GM19240 (cell line): ENCODE measurements at regions not wholly inside any gene's neighbourhood (a gene's known extent, or its start where the extent isn't known, plus 50 kb on each side); places are given as distances from the start of the nearest gene placed in this dataset.
"Not testable (repeated sequence)": the region's sequence is repeated elsewhere in the genome, so short reads cannot be mapped to it uniquely, and the experiment has no call there.

ENCODE experiments used
- DNase-seq: peaks from one replicate; pipeline ENCODE4 v3.0.0; 2011; ENCODE audit warnings: low spot score; ENCODE audit not compliant: insufficient read length

- no peak for DNase-seq
These were observed 1310.3 kb downstream of the TBC1D22A start for GRCh38 chr22:48072777-48073176.

DNA sequence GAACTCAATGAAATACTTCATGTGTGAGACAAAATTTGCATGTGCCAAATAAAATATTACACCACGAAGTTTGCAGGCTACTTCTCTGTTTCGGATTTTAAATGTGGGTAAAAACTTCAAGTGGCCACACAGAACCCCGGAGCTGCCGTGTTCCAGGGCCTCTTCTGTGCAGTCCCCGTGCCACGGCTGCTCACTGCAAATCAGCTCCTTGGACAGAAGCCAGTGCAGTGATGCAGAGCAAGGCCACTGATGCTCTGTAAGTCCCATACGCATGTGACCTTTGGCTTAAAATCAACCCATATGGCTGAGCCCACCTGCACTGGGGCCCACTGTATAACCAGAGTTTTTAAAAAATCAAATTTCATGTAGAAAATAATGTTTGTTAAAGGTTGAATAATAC is 1309.4 kb downstream of the TBC1D22A start:
- no peak for DNase-seq

- DNase-seq, result no peak
These were observed 1308.9 kb downstream of the TBC1D22A start for GRCh38 chr22:48071305-48071704.

DNA sequence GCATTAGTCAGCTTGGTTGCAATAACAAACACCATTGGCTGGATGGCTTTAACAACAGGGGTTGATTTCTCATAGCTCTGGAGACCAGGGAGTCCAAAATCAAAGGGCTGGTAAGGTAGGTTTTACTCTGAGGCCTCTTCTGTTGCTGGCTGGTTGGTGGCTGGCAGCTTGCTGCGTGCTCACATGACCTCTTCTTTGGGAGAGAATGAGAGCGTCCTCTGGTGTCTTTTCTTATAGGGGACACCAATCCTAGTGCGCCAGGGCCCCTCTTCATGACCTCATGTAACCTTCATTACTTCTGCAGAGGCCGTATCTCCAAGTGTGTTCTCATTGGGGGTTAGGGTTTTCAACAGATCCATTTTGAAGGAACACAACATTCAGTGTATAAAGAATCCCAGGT is 1308.3 kb downstream of the TBC1D22A start:
- no peak for DNase-seq

- no peak for DNase-seq
These were observed 1307.6 kb downstream of the TBC1D22A start for GRCh38 chr22:48070083-48070482.

GRCh38 chr22:48069256-48069655 is 1306.8 kb downstream of the TBC1D22A start:
- no peak for DNase-seq

DNA sequence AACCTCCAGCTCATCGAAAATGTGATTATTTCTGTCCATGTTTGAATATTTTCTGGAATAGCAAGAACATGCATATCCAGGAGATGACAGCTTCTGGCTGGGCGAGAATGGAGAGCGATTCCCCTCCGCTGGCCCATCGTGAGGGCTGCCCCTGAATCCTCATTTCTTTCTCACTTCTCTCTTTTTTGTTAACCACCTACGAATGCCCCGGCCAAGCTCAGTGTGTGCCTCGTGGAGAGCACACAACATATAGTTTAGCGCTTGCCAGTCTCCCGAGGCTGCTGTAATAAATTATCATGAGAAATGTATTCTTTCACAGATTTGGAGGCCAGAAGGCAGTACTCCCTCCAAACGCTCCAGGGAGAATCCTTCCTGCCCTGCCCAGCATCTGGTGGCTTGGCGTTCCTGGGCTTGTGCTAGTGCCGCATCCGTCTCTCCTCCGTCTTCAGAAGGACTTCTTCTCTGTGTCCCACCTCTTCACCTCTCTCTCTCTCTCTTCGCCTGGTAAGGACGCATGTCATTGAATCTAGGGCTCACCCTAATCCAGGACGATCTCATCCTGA is 1306.0 kb downstream of the TBC1D22A start:
- no peak for DNase-seq

DNA sequence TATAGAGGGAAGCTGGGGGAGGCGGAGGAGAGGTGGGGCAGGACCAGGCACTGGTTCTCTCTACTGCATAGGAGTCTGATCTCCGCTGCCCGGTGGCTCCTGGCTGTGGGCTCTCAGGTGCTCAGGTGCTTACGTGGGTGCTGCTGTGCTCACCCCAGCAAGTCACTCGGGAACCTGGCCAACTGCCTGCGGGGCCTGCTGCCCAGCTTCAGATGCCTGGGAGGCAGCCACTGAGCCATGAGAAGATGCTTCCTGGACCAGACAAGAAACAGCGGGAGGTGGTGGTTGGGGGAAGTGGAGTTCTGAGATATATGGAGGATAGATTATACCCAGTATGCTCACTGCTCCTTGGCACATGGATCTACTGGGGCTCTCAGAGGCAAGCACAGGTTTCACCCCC is 1303.4 kb downstream of the TBC1D22A start:
- no peak for DNase-seq

DNA sequence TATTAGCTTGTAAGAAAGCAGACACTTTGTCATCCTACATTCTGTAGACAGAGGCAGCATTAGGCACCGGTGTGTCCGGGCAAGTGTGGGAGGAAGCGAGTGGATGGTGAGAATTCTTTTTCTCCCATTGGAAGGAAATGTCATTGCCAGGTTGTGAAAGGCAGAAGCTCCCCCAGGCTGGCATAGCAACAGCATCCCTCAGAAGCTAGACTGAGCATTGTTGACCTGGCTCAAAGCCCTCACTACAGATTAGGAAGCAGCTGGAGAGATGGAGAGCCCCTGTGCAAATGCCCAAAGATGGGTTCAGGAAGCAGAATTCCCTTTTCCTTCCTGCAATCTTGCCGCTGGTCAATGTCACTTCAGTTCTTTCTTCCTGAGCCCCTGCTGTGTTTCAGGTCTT is 1299.3 kb downstream of the TBC1D22A start:
- no peak for DNase-seq

DNA sequence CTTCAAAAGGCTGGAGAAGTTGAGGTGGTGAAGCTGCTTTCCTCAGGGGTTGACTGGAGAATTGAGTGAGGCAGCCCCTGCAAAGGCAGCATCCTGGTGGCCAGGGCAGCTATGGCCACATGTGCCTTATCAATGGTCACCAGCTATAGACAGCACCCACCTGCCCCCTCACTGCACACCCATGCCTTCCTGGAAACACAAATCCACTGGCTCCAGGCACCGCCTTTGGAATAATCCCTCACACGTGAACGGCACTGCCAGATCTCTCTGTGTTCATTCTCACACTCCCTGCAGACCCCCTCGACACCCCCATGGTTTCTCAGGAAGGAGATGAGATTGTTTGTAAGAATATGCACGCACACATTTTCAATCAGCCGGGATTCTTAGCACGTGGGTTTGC is 1297.8 kb downstream of the TBC1D22A start:
- DNase-seq, result no peak

DNA sequence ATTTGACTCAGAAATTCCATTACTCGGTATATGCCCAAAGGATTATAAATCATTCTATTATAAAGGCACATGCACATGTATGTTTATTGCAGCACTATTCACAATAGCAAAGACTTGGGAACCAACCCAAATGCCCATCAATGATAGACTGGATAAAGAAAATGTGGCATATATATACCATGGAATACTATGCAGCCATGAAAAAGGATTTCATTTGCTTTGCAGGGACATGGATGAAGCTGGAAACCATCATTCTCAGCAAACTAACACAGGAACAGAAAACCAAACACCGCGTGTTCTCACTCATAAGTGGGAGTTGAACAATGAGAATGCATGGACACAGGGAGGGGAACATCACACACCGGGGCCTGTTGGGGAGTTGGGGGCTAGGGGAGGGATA is 1297.1 kb downstream of the TBC1D22A start:
- not testable (repeated sequence) for DNase-seq

DNA sequence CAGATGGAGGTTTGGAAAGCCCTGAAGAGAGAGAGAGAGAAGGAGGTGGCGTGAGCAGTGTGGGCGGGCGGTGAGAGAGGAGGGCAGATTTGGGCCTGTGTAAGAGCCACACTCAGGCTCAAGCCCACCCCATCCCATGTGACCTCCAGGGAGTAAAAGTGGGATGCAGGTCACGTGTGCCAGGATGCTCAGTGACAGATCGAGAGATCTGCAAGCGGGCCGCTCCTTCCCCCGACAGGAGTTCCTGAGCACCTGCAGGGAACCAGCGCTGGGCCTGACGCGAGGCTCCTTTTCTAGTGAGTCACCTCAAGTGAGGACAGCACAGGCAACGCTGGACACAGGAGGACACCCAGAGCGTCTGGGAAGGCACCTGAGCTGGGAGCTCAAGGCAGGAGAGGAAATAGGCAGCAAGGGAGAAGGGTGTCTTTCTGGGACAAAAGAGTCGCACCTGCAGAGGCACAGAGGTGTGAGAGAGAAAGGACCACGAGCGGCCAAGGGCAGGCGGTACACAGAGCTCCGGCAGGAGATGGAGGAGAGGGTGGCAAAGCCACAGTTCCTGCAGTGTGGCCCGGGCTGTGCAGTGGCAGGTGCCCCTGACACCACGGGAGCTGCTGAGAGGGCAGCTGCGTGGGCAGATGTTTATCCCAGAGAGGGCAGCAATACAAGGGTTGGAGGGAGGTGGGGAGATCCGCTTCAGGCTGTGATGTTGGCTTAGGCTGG is 1294.8 kb downstream of the TBC1D22A start:
- no peak for DNase-seq

DNA sequence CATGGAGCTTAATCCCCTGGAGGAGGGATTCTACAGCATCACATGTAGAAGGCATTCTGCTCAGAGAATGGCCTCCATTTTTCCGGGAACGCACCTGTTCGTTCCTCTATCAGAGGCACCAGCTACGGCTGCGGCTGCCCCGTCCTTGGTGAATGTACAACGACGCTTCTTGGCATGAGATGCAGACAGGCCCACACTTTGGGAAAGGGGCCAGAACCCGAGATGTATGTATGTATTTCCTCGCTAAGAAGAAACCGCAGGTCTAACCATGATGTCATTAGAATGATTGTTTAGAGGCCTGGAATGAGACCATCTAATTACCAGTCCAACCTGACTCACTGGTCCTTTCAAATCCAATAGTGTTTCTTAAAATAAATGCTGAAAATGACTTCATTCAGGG is 1293.4 kb downstream of the TBC1D22A start:
- no peak for DNase-seq

- DNase-seq, result no peak
These were observed 1292.7 kb downstream of the TBC1D22A start for GRCh38 chr22:48055185-48055584.

DNA sequence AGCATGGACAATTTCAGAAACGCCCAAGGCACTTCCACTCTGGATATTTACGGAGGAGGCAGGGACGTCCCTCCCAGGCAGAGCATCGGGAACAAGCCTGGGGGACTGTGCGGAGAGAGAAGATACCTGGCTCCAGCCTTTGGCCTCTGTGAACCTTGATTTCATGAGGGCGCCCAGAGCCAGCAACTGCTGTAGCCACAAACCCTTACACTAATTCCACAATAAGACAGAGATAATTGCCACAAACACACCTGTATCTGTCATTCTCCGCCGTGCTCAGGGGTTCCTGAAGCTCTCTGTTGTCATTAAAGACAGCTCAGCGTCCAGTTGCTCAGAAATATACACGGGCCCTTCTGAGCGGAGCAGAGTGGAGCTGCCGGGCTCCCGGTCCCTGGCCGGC is 1292.1 kb downstream of the TBC1D22A start:
- no peak for DNase-seq

- no peak for DNase-seq
These were observed 1291.5 kb downstream of the TBC1D22A start for GRCh38 chr22:48053973-48054372.

DNA sequence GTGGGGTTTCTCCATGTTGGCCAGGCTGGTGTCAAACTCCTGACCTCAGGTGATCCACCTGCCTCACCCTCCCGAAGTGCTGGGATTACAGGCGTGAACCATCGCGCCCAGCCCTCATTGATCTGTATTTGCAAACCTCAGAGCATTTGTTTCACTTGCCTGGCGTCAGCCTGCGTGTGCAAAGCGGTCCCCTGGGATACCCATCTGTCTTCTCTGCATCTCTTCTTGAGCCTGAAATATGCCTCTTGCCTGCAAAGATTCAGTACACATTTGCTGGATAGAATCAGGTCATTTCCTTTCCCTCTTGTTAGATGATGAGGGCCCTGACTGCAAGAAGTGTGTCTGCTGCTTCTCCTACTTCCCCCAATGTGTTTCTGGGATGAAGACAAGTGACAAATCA is 1291.0 kb downstream of the TBC1D22A start:
- no peak for DNase-seq

DNA sequence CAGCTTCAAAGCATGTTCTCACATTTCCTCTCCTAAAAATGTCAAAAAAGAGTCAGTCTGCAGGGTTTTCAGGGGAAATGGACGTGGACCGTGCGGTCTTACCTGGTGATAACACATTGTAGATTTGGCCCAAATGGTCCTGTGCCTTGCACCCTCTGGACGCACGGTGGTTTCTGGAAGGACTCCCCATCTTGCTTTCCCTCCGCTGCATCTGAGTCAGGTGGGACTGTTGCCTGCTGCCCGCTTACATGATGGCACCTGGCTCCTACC is 1290.1 kb downstream of the TBC1D22A start:
- no peak for DNase-seq

- no peak for DNase-seq
These were observed 1289.6 kb downstream of the TBC1D22A start for GRCh38 chr22:48051796-48052620.

DNA sequence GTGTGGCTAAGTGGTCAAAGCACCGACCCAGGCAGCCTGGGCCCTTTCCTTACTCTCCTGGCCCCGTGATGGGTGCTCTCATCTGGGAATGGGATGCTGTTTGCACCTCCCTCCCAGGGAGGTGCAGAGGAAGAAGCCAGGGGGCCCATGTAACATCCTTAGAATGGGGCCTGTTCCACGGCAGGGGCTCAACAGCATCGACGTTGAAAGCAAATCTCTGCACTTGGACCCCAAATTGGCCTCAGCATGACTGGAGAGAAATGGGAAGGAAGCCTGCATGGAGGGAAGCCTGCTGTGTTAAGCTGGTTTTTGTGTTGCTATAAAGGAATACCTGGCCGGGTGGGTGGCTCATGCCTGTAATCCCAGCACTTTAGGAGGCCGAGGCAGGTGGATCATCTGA is 1288.4 kb downstream of the TBC1D22A start:
- no peak for DNase-seq

- DNase-seq, result no peak
These were observed 1286.7 kb downstream of the TBC1D22A start for GRCh38 chr22:48049116-48049515.

DNA sequence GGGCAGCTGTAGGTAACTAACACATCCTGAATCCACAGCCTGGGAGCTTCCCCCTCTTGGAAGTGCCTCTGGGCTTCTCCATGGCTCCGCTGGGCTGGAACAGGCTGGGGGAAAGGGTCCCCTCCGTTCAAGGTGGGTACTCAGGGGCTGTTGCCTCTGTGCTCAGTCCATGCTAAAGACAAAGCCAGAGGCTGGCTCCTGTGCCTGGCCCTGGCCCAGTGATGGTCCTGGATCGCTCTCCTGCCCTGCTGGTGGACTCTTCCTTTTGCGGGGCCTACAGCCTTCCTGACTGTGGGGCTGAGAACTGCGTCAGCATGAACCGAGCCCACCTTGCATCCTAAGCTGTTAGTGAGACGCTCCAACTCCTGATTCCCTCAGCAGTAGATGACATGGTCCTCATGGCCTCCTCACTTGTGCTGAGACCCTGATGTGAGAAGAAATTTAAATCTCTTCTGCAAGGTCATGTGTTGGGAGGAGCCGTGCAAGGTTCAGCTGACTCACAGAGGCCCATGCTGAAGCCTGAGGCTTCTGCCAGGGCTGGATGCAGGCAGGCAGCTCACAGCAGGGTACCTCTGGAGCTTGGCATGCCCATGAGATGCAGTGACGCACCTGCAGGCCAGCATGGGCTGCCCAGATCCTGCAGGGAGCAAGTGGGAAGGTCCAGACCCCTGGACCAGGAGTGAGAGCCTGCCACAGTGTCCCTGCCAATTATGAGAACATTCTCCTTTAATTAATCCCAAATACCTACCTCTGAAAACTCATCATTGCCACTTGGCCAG is 1285.5 kb downstream of the TBC1D22A start:
- DNase-seq, result no peak
